ENCODE measurements at regions not wholly inside any gene's neighbourhood (a gene's known extent, or its start where the extent isn't known, plus 50 kb on each side); places are given as distances from the start of the nearest gene placed in this dataset.

GRCh38 chr2:176464886-176465564 is 195.8 kb downstream of the MTX2 start (continued):
- TF ChIP-seq ZNF366 (tag by site-specific recombination; conservative IDR thresholded peaks at IDR 0.05): peak; percentile 26; the same call in 1 of the 2 replicates

DNA sequence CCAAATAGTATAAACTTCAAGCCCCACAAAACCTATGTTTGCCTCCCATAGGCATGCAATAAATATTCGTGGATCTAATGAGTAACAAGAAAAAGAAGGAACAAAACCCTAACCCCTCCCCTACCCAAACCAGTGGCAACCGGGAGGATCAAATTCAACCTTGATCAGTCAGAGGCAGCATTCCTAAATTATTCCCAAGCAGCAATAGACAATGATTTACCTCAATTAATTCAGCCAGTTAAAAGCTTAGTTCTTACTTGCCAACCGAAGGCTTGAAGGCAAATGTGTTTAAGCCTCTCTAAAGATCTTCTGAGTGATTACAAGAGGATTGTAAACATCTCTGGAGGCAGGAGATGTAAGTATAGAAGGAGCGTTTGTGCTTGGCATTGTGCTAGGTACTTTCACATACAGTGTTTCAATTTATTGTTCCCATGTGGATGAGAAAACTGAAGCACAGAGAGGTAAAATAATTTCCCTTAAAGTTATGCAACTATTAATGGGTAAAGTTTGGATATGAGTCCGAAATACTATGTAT is 197.7 kb downstream of the MTX2 start:
- CTCF ChIA-PET: interaction anchor here (0.6 to 2.0 kb wide), 2 partner anchors 12 to 68 kb away, joined by 3 to 6 read pairs; no protein-coding TSS in a partner anchor
- no peak for TF ChIP-seq HIC1 (tag by site-specific recombination; IDR thresholded peaks at IDR 0.05)
- TF ChIP-seq OSR2 (tag by site-specific recombination; IDR thresholded peaks at IDR 0.05): peak; percentile 35; the same call in 1 of the 2 replicates
- TF ChIP-seq ZNF366 (tag by site-specific recombination; conservative IDR thresholded peaks at IDR 0.05): no peak
- TF ChIP-seq MZF1 (tag by site-specific recombination; IDR thresholded peaks at IDR 0.05; ENCODE audit: borderline replicate concordance): no peak
- TF ChIP-seq ZNF23 (tag by site-specific recombination; IDR thresholded peaks at IDR 0.05; ENCODE audit: borderline replicate concordance): no peak
- POLR2A ChIA-PET: no interaction called here
- no peak overlapping the region for H3K4me3 ChIP-seq (ENCODE audit: low read depth, low read length)
- no peak overlapping the region for H3K27ac ChIP-seq (ENCODE audit: extremely low read depth, low read depth, low read length)
- no peaks in the 10 kb centered on the region for H3K36me3 ChIP-seq (ENCODE audit: control insufficient read depth in 2 of 2, insufficient read depth in 1 of 2, low read length in 2 of 2)
- no peaks in the 10 kb centered on the region for H3K9me3 ChIP-seq (ENCODE audit: control insufficient read depth, insufficient read depth, low read depth, low read length)
- H3K4me1 ChIP-seq (ENCODE audit: control insufficient read depth, insufficient read depth, low read length): peaks cover 8% of the 10 kb centered on the region

DNA sequence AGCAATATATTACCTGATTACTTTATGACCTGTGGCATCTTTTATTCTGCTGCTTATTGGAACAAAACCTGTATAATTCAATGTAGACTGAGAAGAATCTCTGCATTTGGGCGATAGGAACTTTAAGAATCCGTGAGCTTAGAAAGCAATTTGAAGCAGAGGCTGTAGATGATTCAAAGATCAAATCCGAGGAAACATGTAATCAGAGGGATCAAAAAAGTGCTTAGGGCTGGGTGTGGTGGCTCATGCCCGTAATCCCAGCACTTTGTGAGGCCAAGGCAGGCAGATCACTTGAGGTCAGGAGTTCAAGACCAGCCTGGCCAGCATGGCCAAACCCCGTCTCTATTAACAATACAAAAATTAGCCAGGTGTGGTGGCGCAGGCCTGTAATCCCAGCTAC is 198.4 kb downstream of the MTX2 start:
- ChIA-PET CTCF (interaction anchor here (0.6 to 2.0 kb wide), 2 partner anchors 13 to 68 kb away, joined by 3 to 6 read pairs; no protein-coding TSS in a partner anchor), POLR2A (no interaction called here)
- TF ChIP-seq ZNF529 (tag by site-specific recombination; IDR thresholded peaks at IDR 0.05; ENCODE audit: insufficient replicate concordance): no peak
- TF ChIP-seq OSR2 (tag by site-specific recombination; IDR thresholded peaks at IDR 0.05): 0 out of 2 replicates have a peak, but pooled peaks have one; percentile 29
- no peak overlapping the region for H3K4me3 ChIP-seq (ENCODE audit: low read depth, low read length)
- no peaks in the 10 kb centered on the region for H3K9me3 ChIP-seq (ENCODE audit: control insufficient read depth, insufficient read depth, low read depth, low read length)
- no peak overlapping the region for H3K27ac ChIP-seq (ENCODE audit: extremely low read depth, low read depth, low read length)
- peaks cover 5% of the 10 kb centered on the region for H3K4me1 ChIP-seq (ENCODE audit: control insufficient read depth, insufficient read depth, low read length)
- no peaks in the 10 kb centered on the region for H3K36me3 ChIP-seq (ENCODE audit: control insufficient read depth in 2 of 2, insufficient read depth in 1 of 2, low read length in 2 of 2)

DNA sequence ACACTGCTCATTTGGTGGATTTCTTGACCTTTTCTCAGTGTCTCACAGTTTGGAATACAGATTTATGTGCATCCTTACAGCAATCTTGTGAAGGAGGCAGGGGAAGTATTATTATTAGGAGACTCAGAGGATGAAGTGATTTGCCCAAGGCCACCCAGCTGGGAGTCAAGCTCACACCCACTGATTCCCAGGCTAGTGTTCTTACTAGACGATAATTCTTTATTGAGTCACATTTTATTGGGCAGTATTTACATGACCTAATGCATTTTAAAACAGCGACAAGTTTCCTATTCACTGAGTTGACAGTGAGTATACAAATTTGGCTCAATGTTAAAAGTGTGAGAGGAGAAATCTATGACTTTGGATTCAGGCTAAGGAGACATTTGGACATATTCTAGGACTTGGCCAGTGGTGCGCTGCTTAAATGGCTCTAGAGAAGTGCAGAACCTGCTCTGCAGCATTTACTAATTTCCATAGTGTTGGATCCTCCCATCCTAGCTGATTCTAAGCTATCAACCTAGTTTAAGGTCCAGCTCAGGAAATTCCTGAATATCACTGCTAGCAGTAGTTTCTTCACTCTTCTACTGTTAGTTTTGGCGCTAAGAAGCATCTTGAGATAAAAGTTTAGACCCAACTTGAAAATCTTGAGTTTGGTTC is 199.3 kb downstream of the MTX2 start:
- ChIA-PET POLR2A (no interaction called here), CTCF (no interaction called here)
- Histone ChIP-seq H3K4me1 (ENCODE audit: control insufficient read depth, insufficient read depth, low read length) (peaks cover 5% of the 10 kb centered on the region), H3K36me3 (ENCODE audit: control insufficient read depth in 2 of 2, insufficient read depth in 1 of 2, low read length in 2 of 2) (no peaks in the 10 kb centered on the region), H3K27ac (ENCODE audit: extremely low read depth, low read depth, low read length) (no peak overlapping the region), H3K9me3 (ENCODE audit: control insufficient read depth, insufficient read depth, low read depth, low read length) (no peaks in the 10 kb centered on the region), H3K4me3 (ENCODE audit: low read depth, low read length) (no peak overlapping the region)
- TF ChIP-seq ZNF501 (tag by site-specific recombination; IDR thresholded peaks at IDR 0.05) (no peak), KLF10 (tag by site-specific recombination; IDR thresholded peaks at IDR 0.05) (peak; percentile 51), ZNF112 (tag by site-specific recombination; IDR thresholded peaks at IDR 0.05) (no peak), FEZF1 (tag by site-specific recombination; IDR thresholded peaks at IDR 0.05) (peak; percentile 20; the same call in 1 of the 2 replicates)

DNA sequence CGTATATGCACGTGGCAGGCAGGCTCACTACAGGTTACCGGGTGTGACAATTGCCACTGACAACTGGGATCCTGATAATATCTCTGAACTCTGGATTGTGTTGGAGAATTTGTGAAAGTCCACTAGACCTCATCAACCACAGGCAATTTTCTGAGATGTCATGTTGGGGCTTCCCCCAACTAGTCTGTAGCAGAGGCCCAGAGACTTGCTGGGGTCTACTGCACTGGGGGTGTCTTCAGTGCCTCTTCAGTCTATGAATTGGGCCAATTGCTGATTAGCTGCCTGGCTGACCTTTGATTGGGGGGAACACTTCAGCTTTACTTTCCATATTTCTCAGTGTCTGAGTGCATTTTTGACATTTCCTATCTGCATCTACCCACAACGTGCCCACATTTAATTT is 201.5 kb downstream of the MTX2 start:
- POLR2A ChIA-PET: no interaction called here
- CTCF ChIA-PET: no interaction called here
- Histone ChIP-seq H3K9me3 (ENCODE audit: control insufficient read depth, insufficient read depth, low read depth, low read length) (no peaks in the 10 kb centered on the region), H3K36me3 (ENCODE audit: control insufficient read depth in 2 of 2, insufficient read depth in 1 of 2, low read length in 2 of 2) (no peaks in the 10 kb centered on the region), H3K4me3 (ENCODE audit: low read depth, low read length) (no peak overlapping the region), H3K4me1 (ENCODE audit: control insufficient read depth, insufficient read depth, low read length) (peaks cover under 1% of the 10 kb centered on the region), H3K27ac (ENCODE audit: extremely low read depth, low read depth, low read length) (no peak overlapping the region)
- TF ChIP-seq ZNF280C (tag by site-specific recombination; IDR thresholded peaks at IDR 0.05) (no peak), GLI2 (tag by site-specific recombination; IDR thresholded peaks at IDR 0.05; ENCODE audit: borderline replicate concordance, low read depth) (no peak), YY1 (tag by site-specific recombination; IDR thresholded peaks at IDR 0.05) (no peak), HOXD13 (CRISPR knock-in tag; IDR thresholded peaks at IDR 0.05; ENCODE audit: borderline replicate concordance) (no peak), ZFP41 (tag by site-specific recombination; IDR thresholded peaks at IDR 0.05; ENCODE audit: borderline replicate concordance) (no peak), GFI1B (tag by site-specific recombination; IDR thresholded peaks at IDR 0.05) (no peak), ZBTB48 (tag by site-specific recombination; IDR thresholded peaks at IDR 0.05) (no peak), GLI4 (tag by site-specific recombination; IDR thresholded peaks at IDR 0.05) (no peak), ZNF19 (tag by site-specific recombination; IDR thresholded peaks at IDR 0.05; ENCODE audit: low read depth) (no peak)
